Stimulated activated effector memory CD8-positive, alpha-beta T cell treated with anti-CD3 and anti-CD28 coated beads, Interleukin-12 subunit alpha, Interleukin-12 subunit beta, amount 100 ng/mL, for 72 hours (primary cell): ENCODE measurements at regions not wholly inside any gene's neighbourhood (a gene's known extent, or its start where the extent isn't known, plus 50 kb on each side); places are given as distances from the start of the nearest gene placed in this dataset.
A peak's percentile ranks its signal among the peaks of the same experiment; 100 is the strongest.

Experiments
- ATAC-seq: fragments of 150-1000 bp; cut with Tn5 transposase; 2 replicates; pipeline ENCODE4 v1.10.0; 2021
- DNase-seq, 2 donors: peaks; one replicate each; pipeline ENCODE4 v3.0.0; 2021 to 2022; ENCODE audit warnings: low spot score in 2 of 2
- H3K27ac Mint-ChIP-seq: one replicate; pipeline ENCODE4 v1.8.0; 2022; ENCODE audit warnings: mild to moderate bottlenecking, mixed read lengths
- H3K36me3 Mint-ChIP-seq: one replicate; pipeline ENCODE4 v1.8.0; 2022; ENCODE audit warnings: mild to moderate bottlenecking, mixed read lengths
- H3K4me1 Mint-ChIP-seq: one replicate; pipeline ENCODE4 v1.8.0; 2022; ENCODE audit warnings: mixed read lengths
- H3K4me3 Mint-ChIP-seq: one replicate; pipeline ENCODE4 v1.8.0; 2022; ENCODE audit warnings: mild to moderate bottlenecking, mixed read lengths
- H3K9me3 Mint-ChIP-seq: one replicate; pipeline ENCODE4 v1.8.0; 2022; ENCODE audit warnings: mixed read lengths

DNA sequence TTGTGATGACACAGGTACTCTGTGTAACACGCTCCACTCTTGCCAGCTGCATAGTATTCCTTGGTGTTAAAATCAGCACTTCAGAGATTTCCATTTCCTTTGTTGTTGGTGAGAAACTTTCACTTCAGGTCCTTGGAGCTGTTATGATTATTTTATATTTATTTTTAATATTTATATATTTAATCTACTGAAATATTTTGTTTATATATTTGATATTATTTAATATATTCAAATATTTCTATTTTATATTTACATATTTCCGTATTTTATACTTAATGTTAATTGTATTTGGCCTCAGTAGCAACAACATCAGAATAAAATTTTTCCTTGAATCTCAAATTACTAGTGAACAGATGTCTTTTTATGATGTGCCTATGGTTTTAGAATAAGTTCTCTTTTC, 225.3 kb downstream of the MAGEB17 start:
- Mint-ChIP-seq H3K4me1 (no peaks in the 10 kb centered on the region), H3K4me3 (no peak overlapping the region), H3K27ac (no peak overlapping the region), H3K36me3 (no peaks in the 10 kb centered on the region), H3K9me3 (no peaks in the 10 kb centered on the region)
- no peak for ATAC-seq
- no peak for DNase-seq

DNA sequence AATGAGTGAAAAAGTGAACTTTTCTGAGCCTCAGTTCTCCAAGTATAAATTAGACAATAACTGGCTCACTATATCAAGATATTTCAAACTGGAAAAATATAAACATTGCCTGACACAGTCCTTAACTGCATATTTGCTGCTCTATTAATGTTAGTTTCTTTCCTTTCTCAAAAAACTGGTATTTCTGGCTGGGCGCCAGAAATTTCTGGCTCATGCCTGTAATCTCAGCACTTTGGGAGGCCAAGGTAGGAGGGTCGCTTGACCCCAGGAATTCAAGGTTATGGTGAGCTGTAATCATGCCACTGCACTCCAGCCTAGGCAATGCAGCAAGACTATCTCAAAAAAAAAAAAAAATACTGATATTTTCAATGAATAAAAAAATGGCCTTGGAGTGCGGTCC, 227.0 kb downstream of the MAGEB17 start:
- DNase-seq: no peak
- Mint-ChIP-seq H3K4me3 (no peak overlapping the region), H3K9me3 (no peaks in the 10 kb centered on the region), H3K27ac (no peak overlapping the region), H3K4me1 (no peaks in the 10 kb centered on the region), H3K36me3 (no peaks in the 10 kb centered on the region)
- ATAC-seq: no peak

DNA sequence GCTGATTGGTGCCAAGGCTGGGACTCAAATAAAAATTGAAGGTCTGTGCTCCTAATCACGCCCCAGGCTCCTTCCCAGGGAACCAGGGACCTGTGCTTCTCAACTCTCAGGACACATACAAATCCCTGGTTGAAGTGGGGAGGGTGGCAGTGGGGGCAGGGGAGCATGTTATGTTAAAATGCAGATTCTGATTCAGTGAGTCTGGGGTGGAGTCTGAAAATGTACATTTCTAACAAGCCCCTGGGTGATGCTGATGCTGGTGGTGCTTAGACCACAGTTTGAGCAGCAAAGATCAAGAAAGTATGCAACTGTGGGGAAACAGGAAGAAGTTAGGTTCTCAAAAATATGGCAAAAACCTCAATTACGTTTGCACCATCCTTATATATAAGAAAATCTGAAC, 236.5 kb downstream of the MAGEB17 start:
- Mint-ChIP-seq H3K4me1 (no peaks in the 10 kb centered on the region), H3K9me3 (no peaks in the 10 kb centered on the region), H3K36me3 (no peaks in the 10 kb centered on the region), H3K4me3 (no peak overlapping the region), H3K27ac (no peak overlapping the region)
- no peak for ATAC-seq
- DNase-seq: no peak

DNA sequence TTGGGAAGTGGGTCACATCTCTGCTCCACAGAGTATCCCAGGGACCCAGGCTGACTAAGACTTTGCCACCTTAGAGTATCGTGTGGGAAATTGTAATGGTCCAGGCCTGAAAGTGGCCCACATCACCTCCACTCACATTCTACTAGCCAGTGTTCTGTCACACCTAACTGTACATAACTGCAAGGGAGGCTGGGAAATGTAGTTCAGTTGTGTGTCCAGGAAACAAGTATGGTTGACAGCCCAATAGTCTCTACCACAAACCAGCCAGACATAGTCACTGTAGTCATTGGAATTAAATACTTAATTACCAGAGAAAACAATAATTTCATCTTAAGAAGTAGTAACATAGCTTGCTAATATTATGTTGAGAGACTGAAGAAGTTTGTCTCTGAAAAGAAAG, 233.4 kb upstream of the S100G start:
- no peak for ATAC-seq
- H3K4me1 Mint-ChIP-seq: no peaks in the 10 kb centered on the region
- H3K9me3 Mint-ChIP-seq: no peaks in the 10 kb centered on the region
- DNase-seq: no peak
- no peak overlapping the region for H3K4me3 Mint-ChIP-seq
- no peak overlapping the region for H3K27ac Mint-ChIP-seq
- H3K36me3 Mint-ChIP-seq: no peaks in the 10 kb centered on the region

DNA sequence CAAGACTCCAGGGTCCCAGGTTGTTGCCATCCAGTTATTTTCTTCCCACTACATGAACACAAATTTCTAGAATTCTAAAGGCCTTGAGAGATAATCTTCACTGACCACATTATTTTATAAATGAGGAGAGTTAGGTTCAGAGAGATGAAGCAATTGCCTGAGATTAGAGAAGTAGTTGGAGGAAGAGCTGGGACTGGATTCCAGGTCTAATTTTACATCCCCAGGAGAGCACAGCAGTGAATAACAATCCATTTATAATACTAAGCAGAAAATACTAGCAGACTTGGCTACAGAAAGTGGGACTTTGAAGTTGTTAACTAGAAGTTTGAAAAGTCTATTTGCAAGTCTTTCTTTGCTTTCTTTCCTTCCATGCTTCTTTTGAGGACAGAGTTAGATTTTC, 231.3 kb upstream of the S100G start:
- H3K9me3 Mint-ChIP-seq: no peaks in the 10 kb centered on the region
- no peak overlapping the region for H3K27ac Mint-ChIP-seq
- no peaks in the 10 kb centered on the region for H3K36me3 Mint-ChIP-seq
- H3K4me3 Mint-ChIP-seq: no peak overlapping the region
- ATAC-seq (no peak), DNase-seq (no peak)
- no peaks in the 10 kb centered on the region for H3K4me1 Mint-ChIP-seq

DNA sequence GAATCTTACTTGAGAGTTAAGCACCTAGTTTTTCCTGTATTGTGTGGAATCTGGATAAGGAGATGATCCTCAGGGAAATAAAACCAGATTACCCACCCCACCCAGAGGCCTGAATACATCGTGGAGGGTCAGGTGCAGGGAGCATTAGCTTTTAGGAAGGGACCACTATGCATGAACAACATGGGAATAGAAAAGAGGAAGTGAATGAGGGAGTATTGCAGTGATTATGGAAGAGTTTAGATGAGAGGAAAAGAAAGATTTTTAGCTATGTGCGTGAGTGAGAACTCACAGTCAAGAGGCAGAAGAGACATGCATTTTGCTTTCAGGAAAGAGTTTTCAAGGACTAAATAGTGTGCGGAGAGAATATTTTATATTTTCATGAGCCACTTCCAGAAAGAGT, 222.3 kb upstream of the S100G start:
- Mint-ChIP-seq H3K9me3 (no peaks in the 10 kb centered on the region), H3K4me1 (peaks cover 6% of the 10 kb centered on the region), H3K36me3 (no peaks in the 10 kb centered on the region), H3K4me3 (no peak overlapping the region), H3K27ac (no peak overlapping the region)
- no peak for DNase-seq
- no peak for ATAC-seq

DNA sequence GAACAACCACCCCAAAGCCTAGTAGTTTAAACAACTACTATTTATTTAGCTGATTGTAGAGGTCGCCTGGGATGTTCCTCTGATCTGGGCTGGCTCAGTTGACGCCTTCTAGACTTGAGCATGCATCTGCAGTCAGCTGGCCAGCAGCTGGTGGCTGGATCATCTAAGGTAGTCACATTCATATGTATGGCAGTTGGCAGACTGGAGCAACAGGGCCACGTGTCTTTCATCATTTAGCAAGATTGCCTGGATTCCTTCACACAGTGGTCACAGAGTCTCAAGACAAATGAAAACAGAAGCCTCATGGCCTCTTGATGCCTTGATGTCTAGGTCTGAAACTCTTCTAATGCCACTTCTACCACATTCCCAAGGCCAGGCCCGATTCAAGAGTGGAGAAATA, 220.6 kb upstream of the S100G start:
- no peak for ATAC-seq
- Mint-ChIP-seq H3K27ac (no peak overlapping the region), H3K4me1 (peaks cover 8% of the 10 kb centered on the region), H3K36me3 (no peaks in the 10 kb centered on the region), H3K4me3 (no peak overlapping the region), H3K9me3 (no peaks in the 10 kb centered on the region)
- no peak for DNase-seq

DNA sequence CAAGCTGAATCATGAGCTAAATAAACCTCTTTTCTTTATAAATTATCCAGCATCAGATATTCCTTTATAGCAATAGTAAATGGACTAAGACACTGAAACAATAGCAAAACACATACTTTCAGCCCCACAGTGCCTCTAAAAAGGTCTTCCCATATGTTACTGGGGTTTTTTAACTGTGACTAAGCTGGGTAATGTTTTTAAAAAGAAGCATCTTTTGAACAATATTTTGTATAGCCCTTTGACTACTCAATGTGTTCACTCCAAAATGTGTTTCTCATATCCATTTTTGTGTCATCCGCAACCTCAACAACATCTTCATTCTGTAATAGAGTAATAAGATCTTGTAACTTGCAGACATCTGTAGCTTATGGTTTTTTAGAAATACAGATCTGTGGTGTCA, 218.7 kb upstream of the S100G start:
- Mint-ChIP-seq H3K27ac (no peak overlapping the region), H3K36me3 (no peaks in the 10 kb centered on the region), H3K4me1 (peaks cover 6% of the 10 kb centered on the region), H3K4me3 (no peak overlapping the region), H3K9me3 (no peaks in the 10 kb centered on the region)
- ATAC-seq (no peak), DNase-seq (no peak)

DNA sequence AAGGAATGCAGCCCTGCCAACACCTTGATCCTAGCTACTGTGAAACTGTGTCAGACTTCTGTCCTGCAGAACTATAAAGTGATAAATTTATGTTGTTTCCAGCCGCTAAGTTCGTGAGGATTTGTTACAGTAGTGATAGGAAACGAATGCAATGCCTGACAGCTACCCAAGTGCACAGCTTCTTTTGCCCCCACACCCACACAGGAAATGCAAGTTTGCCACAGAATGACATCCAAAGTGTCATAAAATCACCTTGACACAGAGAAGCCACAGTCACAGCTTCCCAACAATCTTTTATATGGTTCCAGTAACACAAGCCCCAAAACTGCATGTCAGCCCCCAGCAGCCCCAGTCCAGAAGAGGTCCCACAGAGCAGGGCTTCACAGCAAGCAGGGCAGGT, 216.9 kb upstream of the S100G start:
- ATAC-seq: no peak
- Mint-ChIP-seq H3K36me3 (no peaks in the 10 kb centered on the region), H3K4me1 (peaks cover 6% of the 10 kb centered on the region), H3K9me3 (no peaks in the 10 kb centered on the region), H3K27ac (peak overlapping the region; percentile 14), H3K4me3 (no peak overlapping the region)
- DNase-seq: no peak

DNA sequence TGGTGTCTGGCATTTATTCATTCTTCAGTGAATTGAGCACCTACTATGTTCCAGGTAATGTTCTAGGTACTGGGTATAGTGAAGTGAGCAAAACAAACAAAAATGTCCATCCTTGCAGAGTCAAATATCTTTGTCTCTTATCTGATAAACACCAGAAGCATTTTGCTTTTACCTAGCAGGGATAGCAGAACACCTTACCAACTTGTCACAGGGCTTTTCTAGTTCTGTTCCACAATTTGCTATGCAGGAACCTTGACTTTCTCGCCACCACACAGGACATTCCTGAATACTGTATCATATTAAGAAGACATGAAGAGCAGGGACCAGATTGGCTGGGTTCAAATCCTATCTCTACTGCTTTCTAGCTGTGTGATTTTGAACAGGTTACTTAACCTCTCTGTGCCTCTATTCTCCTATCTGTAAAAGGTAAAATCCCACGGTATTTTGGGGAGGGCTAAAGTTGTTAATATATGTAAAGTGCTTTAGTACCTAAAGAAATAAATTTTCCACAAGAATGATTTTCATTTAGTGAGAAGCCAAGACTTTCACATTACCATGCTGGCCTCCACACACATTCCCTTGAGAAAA, 214.5 kb upstream of the S100G start:
- peaks cover 6% of the 10 kb centered on the region for H3K4me1 Mint-ChIP-seq
- H3K9me3 Mint-ChIP-seq: no peaks in the 10 kb centered on the region
- ATAC-seq (no peak), DNase-seq (no peak)
- no peak overlapping the region for H3K4me3 Mint-ChIP-seq
- no peak overlapping the region for H3K27ac Mint-ChIP-seq
- H3K36me3 Mint-ChIP-seq: no peaks in the 10 kb centered on the region

DNA sequence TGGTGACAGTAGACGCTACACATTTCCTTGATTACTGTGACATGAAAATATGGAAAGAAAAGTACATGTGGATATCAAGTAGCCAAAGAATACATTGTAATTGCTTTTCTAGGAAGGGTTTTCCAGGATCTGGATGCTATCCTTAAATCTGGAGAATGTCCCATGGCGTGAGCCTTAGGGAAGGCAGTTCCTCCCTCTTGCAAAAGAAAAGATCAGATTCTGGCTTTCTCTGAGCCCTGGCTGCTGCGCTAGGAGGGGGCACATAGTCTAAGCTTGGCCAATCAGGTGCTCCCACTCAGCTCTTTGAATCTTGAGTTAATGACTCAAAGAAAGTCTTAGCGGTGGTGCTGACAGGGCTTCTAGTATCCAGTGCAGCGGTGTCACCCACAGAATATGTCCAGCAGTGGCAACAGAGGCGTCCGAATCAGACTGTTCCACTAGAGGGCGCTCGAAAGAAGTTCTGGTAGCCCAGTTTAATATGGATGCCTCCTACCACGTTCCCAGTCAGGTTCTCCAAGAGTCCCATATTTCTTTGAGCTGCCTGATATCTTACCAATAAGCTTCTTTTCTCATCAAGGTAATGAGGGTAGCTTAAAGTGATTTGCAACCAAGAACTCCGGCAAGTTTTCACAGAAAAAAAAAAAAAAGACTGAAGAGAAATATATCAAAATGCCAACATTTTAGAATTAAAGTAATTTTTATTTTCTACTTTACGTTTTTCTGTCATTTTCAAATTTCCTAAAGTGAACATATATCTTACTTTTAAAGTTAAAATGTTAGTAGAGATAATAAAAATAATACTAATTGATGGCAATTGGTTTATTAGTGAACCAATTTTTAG, 213.4 kb upstream of the S100G start:
- no peak overlapping the region for H3K4me3 Mint-ChIP-seq
- peak; percentile 82 for ATAC-seq
- H3K36me3 Mint-ChIP-seq: no peaks in the 10 kb centered on the region
- peak; percentile 40 to 65 for DNase-seq
- H3K27ac Mint-ChIP-seq: no peak overlapping the region
- H3K4me1 Mint-ChIP-seq: peaks cover 6% of the 10 kb centered on the region
- no peaks in the 10 kb centered on the region for H3K9me3 Mint-ChIP-seq

DNA sequence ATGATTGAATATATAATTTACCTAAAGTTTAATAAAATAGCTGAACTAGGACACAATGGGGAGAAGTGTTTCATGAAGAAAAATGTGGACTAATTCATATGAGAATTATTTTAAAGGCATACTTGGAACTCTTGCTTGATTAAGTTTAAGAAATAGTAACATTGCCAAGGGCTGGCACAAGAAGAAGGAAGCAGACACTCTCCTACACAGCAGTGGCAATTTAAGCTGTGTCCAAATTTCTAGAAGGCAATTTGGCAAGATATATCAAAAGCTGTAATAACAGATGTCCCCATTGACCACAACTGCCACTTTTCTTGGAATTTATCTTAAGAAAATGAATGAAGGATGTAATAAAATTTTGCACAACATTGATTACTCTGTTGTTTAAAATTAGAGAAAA, 209.5 kb upstream of the S100G start:
- ATAC-seq: no peak
- no peak for DNase-seq
- no peaks in the 10 kb centered on the region for H3K4me1 Mint-ChIP-seq
- no peaks in the 10 kb centered on the region for H3K36me3 Mint-ChIP-seq
- no peaks in the 10 kb centered on the region for H3K9me3 Mint-ChIP-seq
- no peak overlapping the region for H3K27ac Mint-ChIP-seq
- no peak overlapping the region for H3K4me3 Mint-ChIP-seq

DNA sequence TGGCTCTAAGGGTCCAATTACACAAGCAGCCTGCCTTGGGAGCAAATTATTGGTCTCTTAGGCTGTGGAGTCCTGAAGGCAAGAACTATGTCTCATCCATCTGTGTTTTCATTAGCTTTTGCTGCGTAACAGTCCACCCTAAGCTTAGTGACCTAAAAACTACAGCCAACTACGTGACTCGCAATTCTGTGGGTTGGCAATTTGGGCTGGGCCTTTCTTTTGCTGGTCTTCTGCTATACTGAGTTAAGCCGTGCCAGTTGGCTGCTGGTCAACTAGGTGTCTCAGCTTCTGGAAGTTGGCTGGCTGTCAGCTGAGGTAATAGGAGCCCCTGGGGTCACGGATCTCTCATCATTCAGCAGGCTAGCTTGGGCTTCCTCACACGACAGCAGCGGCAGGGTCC, 205.6 kb upstream of the S100G start:
- Mint-ChIP-seq H3K4me3 (no peak overlapping the region), H3K27ac (no peak overlapping the region), H3K36me3 (no peaks in the 10 kb centered on the region), H3K4me1 (no peaks in the 10 kb centered on the region), H3K9me3 (no peaks in the 10 kb centered on the region)
- ATAC-seq: no peak
- DNase-seq: no peak

DNA sequence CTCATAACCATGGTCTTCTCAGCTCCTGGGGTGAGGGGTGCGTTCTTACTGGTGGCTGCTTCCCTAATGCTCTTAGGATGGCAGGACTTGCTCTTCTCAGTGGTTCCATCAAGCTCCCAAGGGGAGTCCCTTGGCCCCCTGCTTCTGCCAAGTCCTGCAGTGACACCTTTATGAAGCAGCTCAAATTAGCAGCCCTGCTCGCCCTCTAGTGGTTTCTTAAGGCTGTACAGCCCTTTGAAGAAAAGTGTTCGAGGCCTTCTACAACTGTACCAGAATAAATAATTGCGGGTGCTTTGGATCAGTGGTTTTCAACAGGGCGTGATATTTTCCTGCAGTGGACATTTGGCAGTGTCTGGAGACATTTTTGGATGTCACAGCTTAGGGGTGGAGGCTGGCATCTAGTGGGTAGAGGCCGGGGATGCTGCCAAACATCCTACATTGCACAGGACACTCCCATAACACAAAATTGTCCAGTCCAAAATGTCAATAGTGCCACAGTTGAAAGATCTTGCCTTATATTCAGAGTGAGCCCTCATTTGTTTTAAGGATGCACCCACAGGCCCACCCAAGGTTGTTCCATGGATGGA, 204.7 kb upstream of the S100G start:
- Mint-ChIP-seq H3K27ac (no peak overlapping the region), H3K9me3 (no peaks in the 10 kb centered on the region), H3K4me3 (no peak overlapping the region), H3K36me3 (no peaks in the 10 kb centered on the region), H3K4me1 (no peaks in the 10 kb centered on the region)
- ATAC-seq (peak; percentile 52), DNase-seq (peak; percentile 2 to 51)

DNA sequence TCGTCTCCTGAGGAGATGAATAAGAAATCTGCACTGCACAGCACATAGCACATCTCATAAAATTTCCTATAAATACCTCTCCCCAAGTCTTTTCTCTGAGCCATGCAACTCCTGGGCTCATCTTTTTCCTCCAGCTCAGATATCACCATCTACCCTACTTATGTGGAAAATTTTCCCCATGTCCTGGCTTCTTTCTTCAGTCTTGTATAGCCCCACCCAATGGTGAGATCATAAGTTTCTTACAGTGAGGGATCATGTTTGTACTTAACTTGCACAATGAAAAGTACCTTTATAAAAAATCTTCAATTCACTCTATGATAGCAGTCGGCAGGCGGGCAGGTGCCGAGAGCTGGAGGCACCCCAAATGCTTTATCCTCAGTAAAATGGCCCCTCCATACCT, 198.6 kb upstream of the S100G start:
- H3K9me3 Mint-ChIP-seq: no peaks in the 10 kb centered on the region
- no peaks in the 10 kb centered on the region for H3K36me3 Mint-ChIP-seq
- no peaks in the 10 kb centered on the region for H3K4me1 Mint-ChIP-seq
- H3K27ac Mint-ChIP-seq: no peak overlapping the region
- DNase-seq: no peak
- H3K4me3 Mint-ChIP-seq: no peak overlapping the region
- ATAC-seq: no peak

DNA sequence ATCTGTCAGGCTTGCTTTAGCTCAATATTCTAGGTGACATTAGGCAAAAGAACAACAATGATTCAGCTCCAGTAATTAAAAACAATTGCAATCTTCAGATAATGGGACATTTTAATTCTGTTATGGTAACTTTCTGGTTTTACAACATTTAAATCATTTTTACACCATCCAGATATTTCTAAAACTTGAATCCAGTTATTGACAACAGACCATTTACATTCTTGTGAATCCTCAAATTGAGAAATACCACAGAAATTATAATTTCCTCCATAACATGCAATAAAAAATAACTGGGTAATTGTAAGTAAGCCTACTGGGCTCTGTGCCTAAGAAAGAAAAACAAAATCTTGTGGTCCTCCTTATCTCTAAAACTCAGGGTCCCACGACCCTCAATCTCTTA, 195.0 kb upstream of the S100G start:
- Mint-ChIP-seq H3K4me3 (no peak overlapping the region), H3K36me3 (no peaks in the 10 kb centered on the region), H3K27ac (no peak overlapping the region), H3K4me1 (no peaks in the 10 kb centered on the region), H3K9me3 (no peaks in the 10 kb centered on the region)
- DNase-seq (no peak), ATAC-seq (no peak)
